Stimulated activated naive CD4-positive, alpha-beta T cell (primary cell): ENCODE measurements at regions not wholly inside any gene's neighbourhood (a gene's known extent, or its start where the extent isn't known, plus 50 kb on each side); places are given as distances from the start of the nearest gene placed in this dataset.

Experiments
- DNase-seq, 6 experiments: peaks; one replicate each; lab custom pipeline; 2025; lab: John Stamatoyannopoulos, UW

DNA sequence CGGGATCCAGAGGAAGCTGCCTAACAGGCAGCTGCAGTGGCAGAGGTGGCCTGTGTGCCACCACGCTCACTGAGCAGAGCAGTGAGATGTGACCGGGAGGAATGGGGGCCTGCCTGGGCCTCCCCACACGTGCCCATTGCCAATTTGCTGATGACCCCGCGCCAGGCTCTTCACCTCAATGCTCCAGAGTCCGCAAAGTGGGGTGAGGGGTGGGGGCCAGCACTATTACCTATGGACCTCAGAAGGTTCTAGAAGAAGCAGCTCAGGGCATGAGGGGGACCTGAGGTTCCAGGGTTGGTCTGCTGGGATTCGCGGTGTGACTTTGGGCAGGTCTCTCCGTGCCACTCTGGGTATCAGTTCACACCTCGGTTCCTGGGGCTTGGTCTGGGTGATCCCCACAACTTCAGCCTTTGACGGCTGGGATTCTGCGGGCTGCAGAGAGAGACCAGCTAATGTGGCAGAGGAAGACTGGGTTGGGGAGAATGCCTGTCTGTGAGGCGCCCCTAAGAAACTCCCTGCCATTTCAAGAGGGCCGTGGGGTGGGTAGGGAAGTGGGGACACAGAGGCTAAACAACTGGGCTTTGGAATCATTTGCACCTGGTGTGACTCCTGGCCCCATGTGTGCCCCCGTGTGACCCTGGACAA is 231.0 kb upstream of the MVB12B start:
- no peak for DNase-seq

DNA sequence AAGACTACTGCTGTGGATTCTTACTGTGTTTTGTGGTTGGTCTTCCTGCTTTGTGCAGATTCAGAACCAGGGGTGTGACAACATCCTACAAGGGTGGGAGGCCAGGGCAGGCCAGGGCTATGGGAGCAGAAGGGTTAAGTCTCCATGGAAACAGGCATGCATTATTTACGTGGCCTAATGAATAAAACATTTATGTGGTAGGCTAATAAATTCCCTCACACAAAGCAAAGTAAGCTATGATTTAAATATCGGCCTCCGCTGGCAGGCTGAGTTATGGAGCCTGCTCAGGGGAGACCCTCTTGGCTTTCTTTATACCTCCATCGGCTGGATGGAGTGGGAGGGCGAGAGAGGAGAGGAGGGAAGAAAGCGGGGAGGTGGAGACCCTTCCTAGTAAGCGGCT is 230.3 kb upstream of the MVB12B start:
- no peak for DNase-seq

DNA sequence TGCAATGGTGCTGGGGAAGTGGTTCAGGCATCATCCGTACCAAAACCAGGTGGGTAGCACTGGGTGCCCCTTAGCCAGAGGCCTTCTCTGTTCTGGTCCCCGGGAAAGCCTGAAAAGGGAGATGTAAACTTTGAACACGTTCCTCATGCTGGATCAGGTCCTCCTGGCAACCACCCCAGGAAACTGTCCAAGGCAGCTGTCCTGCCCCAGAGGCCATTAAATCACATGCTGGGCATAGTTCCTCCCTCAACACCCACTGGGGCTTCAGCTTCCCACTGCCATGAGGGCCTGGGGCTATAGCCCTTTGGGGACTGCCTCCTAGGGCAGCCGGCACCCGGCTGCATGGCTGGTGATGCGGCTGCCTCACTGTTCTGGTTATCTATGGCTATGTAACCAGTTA is 228.9 kb upstream of the MVB12B start:
- DNase-seq, result no peak

GRCh38 chr9:126106404-126106803 is 220.2 kb upstream of the MVB12B start:
- no peak for DNase-seq

DNA sequence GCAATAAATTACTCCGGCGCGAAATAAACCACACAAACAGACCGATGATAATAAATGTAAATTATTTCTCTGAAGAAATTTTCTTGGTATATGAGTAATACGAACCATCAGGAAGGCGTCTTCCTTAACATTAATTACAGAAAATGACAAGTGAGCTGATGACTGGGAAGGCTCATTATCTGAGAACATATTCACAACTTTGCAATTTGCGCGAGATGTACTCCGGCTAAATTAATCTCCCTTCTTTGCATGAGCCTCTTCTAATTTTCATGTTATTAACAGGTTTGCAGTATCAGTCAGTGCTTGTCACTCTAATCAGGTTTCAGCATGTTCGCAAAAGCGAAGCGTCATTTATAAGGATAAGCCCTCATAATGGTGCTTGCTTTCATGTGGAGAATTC is 218.9 kb upstream of the MVB12B start:
- no peak for DNase-seq

GRCh38 chr9:126108240-126108639 is 218.4 kb upstream of the MVB12B start:
- no peak for DNase-seq

- DNase-seq, result no peak
Observed at GRCh38 chr9:126109575-126109974, 217.1 kb upstream of the MVB12B start.

DNA sequence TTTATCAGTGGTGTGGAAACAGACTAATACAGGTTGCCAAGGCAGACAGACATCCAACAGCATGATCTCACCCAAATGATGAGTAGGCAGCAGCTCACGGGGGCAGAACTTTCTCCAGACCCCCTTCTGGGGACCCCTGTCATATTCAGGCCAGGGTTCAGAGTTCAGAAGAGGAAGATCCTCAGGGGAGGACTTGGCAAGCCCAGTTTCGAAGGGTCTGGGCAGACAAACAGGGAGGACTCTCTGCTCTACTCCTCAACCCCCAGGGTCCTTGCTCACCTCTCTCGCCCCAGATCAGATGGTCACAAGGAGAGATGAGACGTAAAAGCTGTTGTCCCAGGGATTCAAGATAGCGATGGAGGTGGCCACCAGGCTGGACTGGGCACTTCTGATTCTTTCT is 215.1 kb upstream of the MVB12B start:
- no peak for DNase-seq

- no peak for DNase-seq
Observed at GRCh38 chr9:126112135-126112720, 214.4 kb upstream of the MVB12B start.

DNA sequence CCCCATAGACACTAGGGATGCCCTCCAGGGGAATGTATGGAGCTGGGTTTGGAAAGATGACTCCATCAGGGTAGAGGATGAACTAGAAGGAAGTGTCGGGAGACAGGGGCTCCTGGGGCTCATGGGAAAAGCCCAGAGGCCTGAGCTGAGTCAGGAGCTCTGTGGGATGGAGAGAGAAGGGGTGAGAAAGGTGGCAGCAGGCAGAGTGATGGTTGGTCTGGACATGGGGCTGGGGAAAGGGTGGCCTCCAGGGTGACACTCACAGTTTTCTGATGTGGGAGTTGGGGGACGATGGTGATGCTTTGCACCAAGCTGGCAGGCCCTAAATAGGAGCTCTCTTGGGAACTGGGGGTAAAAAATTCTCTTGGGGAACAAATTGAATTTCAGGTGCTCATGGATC is 213.5 kb upstream of the MVB12B start:
- DNase-seq, result no peak

DNA sequence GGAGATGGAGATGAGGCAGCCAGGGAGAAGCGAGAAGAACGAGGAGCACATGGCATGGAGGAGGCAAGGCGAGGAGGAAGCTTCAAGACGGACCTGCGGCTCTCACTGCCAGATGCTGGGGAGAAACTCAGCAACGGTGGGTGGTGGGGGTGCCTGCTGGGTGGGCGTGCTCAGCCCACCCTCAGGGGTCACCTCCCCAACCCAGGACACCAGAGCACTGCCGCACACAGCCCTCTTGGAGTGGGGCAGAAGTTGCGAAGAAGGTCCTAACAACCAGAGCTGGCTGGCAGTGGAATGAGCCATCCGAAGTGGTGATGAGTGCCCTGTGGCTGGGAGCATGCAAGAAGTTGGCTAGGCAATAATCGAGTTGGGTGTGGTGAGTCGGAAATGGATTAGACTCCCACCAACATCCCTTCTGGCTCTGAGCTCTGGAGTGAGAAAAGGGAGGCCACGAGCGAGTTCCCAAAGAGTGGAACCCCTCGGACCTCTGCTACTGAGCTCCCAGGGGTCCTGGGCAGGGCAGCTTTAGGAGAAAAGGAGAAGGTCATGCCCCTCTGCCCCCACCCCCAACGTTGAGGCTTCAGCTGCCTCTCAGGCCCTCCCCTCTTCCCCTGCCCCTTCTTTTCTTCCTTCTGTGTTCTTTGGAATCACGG is 212.7 kb upstream of the MVB12B start:
- DNase-seq, result no peak

- no peak for DNase-seq
Observed at GRCh38 chr9:126114409-126114760, 212.2 kb upstream of the MVB12B start.

DNA sequence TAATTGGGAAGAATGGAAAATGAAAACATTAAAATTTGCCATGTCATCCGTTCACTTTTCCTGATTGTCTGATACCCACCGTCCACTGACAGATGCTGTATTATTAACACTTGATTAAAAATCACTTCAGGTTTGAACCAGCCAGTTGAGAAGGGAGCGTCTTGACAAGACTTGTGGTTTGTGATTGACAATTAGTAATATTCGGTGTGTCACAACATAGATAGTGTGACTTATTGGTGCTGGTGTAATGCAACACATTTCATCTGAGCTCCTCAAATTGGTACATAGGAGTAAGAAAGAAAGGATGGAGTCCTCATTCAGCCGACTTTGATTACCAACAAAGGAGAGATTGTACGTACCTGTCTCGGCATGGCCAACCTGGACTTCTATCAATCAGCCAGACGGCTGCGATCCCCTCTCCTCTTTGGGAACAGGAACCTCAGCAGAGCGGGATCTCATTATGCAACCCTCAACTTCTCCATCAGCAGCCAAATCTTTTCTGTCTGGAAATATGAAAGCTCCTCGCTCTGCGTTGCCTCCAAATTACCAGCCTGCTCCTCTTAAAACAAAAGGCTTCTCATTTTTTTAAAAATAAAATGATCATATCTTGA is 211.7 kb upstream of the MVB12B start:
- no peak for DNase-seq

DNA sequence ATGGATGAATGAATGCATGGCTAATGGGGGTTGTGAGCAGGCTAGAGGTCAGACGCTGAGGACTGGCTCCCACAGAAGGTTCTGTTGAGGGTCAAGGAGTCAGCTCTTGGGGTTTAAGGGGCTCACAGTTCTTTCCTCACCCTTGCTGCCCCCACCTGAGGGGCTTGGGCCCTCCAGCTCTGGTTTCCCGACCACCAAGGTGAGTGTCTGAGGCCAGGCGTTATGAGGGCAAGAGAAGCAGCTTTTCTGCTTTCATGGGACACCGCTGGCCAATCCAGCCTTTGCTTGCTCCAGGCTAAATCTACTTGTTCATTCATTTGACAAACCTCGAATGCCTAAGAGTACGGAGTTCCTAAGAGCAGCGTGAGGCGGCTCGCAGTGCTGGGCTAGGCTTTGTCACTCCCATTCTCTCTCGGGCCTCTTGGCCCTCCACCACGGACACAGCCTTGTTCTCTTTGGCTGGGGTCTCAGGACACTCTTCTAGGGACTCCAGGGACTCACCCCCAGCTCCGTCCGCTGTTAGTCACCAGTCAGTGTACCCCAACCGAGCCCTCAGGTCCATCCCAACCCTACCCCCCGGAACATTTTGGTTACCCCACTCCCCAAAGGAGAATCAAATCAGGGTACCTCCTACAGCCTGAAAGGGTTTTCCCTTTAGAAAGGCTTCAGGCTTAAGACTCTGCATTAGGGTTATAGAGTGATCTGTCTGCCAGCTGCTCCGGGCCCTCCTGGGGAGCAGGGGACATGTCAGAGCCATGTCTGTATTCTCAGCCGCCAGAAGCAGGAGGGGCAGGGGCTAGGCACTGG is 210.1 kb upstream of the MVB12B start:
- no peak for DNase-seq

DNA sequence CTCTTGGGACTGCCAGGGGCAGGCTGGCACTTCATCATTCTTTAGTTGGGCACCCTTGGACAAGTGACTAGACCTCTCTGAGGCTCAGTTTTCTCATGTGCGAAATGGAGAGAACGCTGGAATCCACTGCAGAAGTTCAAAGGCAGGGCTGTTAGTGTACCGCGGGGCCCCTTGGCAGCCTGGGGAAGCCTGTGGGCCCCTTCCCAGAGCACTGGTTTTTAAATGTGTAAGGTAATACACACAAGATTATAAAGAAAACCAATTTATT is 209.5 kb upstream of the MVB12B start:
- DNase-seq, result no peak

DNA sequence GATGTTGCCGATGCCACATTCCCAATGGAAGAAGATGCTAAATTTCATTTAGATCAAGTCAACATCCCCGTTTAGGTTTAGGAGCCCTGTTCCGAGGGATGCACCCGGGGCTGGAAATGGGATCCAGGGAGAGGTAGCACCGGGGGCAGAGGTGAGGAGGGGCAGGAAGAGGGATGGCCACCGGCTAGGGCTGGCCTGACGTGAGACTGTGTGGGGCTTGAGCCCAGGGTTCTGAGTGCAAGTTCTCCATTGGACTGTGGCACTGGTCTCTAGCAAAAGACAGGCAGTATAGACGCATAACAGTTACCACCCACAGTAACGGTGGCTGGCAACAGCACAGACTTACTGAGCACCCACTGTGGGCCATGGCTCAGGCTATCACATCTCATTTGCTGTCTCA is 209.0 kb upstream of the MVB12B start:
- DNase-seq, result no peak

- DNase-seq, result no peak
Observed at GRCh38 chr9:126119731-126120130, 206.9 kb upstream of the MVB12B start.

DNA sequence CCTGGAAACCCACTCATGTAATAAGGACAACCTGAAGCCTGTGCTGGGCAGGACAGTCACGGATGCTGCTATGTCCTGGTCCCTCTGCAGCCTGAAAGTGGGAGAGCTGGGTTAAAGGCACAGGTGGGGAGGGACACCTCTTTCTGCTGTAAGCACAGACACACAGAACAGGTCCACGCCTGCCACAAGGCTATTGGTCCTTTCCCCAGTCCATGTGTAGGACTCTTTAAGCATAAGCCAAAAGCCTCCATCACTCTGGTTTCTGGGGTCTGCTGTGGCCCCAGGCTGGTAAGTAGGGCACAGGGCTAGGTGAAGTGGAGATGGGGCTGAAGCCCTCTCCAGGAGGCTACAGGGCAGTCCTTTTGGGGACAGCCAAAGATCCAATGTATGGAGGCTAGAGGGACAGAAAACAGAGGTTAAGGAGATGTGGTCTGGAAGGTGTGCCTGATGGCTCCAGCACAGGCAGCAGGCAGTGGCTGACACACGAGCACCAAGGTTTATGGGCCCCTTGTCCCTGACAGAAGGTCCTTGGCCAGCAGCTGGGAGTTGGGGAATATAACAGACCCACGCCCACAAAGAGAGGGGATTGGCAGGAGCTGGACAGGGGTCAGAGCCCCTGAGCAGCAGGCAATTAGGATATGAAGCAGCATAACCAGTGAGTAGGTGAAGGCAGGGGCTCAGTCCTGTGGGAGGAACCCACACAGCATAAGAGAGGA is 203.6 kb upstream of the MVB12B start:
- DNase-seq, result no peak

DNA sequence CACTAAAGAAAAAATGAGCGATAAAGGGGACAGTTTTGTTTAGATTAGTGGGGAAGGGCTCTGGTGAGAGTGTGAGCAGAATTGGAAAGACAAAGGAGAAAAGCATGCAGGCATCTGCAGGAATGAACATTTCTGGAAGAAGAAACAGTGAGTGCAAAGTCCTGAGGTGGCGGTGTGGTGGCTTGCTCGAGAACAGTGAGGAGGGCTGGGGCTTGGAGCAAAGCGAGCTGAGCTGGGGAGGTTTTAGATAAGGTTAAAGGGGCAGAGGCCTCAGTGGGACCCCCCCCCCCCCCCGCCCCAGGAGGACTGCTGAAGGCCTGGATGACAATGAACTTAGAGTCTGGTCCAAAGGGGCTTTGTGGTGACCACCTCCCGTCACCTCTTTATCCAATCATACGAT is 202.7 kb upstream of the MVB12B start:
- DNase-seq, result no peak

- DNase-seq, result no peak
Observed at GRCh38 chr9:126125177-126125576, 201.5 kb upstream of the MVB12B start.

- no peak for DNase-seq
Observed at GRCh38 chr9:126125577-126125976, 201.1 kb upstream of the MVB12B start.

DNA sequence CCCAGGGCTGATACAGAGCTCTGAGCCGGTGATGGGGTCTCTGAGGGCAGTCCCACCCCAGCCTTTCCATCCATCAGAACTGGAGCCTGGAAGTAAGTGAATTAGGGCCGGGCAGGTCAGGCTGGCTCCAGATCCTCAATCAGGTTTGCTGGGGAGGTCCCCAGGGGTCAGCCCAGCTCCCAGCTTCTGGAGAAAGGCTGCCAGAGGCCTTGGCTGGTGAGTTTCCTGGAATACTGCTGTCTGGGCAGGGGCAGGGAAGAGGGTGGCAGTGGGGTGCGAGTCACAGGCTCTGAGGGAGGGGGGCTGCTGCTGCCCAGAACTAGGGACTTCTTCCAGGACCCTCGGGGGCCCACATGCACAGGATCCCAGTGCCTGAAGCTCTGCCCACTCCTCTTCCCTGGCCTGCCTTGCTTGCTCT is 200.6 kb upstream of the MVB12B start:
- DNase-seq, result no peak
